Body of pancreas (tissue), 4 donors: ENCODE measurements at regions not wholly inside any gene's neighbourhood (a gene's known extent, or its start where the extent isn't known, plus 50 kb on each side); places are given as distances from the start of the nearest gene placed in this dataset.

Source experiments
- POLR2A ChIP-seq, 3 donors: fragments of 450-650 bp; IDR thresholded peaks; one replicate each; pipeline ENCODE4 v1.6.1; 2016; ENCODE audit warnings: antibody characterized with exemption in 3 of 3, mild to moderate bottlenecking in 2 of 3
- TF ChIP-seq, protein P1 (sequence below), 7 experiments: fragments of 450-650 bp in 4 of 7; fragments of 200-600 bp in 3 of 7; sonication (generic) in 3 of 7; IDR thresholded peaks; one replicate each; pipeline ENCODE4 v1.5.1; 2016 to 2019; ENCODE audit warnings: antibody characterized with exemption in 7 of 7

DNA sequence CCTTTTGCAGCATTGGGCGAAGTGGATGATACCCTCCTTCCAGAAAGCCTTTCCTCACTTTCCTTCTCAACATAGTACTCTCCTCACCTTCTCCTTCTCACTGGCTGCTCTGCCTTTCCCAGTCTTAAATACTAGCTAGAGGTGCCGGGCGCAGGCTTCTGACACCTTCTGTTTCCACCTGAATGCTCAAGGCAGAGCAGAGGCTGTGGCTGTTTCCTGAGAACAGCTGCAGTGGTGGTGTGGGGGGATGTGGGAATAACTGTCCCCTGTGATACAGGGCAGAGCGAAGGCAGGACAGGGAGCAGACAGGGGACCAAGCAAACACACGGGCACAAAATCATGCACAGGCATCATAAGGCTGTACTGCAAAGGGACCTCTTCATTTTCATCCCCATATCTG, 303.1 kb downstream of the SS18 start:
- TF ChIP-seq, protein P1, sequence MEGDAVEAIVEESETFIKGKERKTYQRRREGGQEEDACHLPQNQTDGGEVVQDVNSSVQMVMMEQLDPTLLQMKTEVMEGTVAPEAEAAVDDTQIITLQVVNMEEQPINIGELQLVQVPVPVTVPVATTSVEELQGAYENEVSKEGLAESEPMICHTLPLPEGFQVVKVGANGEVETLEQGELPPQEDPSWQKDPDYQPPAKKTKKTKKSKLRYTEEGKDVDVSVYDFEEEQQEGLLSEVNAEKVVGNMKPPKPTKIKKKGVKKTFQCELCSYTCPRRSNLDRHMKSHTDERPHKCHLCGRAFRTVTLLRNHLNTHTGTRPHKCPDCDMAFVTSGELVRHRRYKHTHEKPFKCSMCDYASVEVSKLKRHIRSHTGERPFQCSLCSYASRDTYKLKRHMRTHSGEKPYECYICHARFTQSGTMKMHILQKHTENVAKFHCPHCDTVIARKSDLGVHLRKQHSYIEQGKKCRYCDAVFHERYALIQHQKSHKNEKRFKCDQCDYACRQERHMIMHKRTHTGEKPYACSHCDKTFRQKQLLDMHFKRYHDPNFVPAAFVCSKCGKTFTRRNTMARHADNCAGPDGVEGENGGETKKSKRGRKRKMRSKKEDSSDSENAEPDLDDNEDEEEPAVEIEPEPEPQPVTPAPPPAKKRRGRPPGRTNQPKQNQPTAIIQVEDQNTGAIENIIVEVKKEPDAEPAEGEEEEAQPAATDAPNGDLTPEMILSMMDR (IDR thresholded peaks at IDR 0.05), result no peak
- TF ChIP-seq POLR2A (IDR thresholded peaks at IDR 0.05), result no peak
